HCT116 (cell line): ENCODE measurements at regions not wholly inside any gene's neighbourhood (a gene's known extent, or its start where the extent isn't known, plus 50 kb on each side); places are given as distances from the start of the nearest gene placed in this dataset.

ENCODE experiments used
- CBX3 ChIP-seq: IDR thresholded peaks from 2 replicates; pipeline ENCODE4 v1.6.1; 2012; ENCODE audit warnings: low read depth
- EZH2 ChIP-seq: fragments of 200-600 bp; sonication (generic); IDR thresholded peaks from 2 replicates; pipeline ENCODE4 v1.6.1; 2017; ENCODE audit warnings: antibody characterized with exemption, mixed run types
- EZH2phosphoT487 ChIP-seq: fragments of 200-600 bp; IDR thresholded peaks from 2 replicates; pipeline ENCODE4 v1.6.1; 2018; ENCODE audit warnings: antibody characterized with exemption, borderline replicate concordance
- POLR2AphosphoS5 ChIP-seq: IDR thresholded peaks from 2 replicates; pipeline ENCODE4 v1.6.1; 2011; ENCODE audit warnings: mild to moderate bottlenecking, low read depth, low read length, moderate library complexity
- RAD21 ChIP-seq: IDR thresholded peaks from 2 replicates; pipeline ENCODE4 v1.6.1; 2012; ENCODE audit warnings: low read depth, mild to moderate bottlenecking
- SP1 ChIP-seq: IDR thresholded peaks from 2 replicates; pipeline ENCODE4 v1.6.1; 2012; ENCODE audit warnings: low read depth
- SRF ChIP-seq: IDR thresholded peaks from 2 replicates; pipeline ENCODE4 v1.6.1; 2012; ENCODE audit warnings: low read depth
- TCF7L2 ChIP-seq: IDR thresholded peaks from 2 replicates; pipeline ENCODE4 v1.7.0; 2011; ENCODE audit warnings: borderline replicate concordance, inconsistent platforms; ENCODE audit not compliant: insufficient read depth, insufficient read length; ENCODE audit errors: extremely low read depth
- YY1 ChIP-seq: IDR thresholded peaks from 2 replicates; pipeline ENCODE4 v1.6.1; 2011; ENCODE audit warnings: low read length, low read depth, moderate library complexity, mild to moderate bottlenecking; ENCODE audit not compliant: insufficient replicate concordance; ENCODE audit errors: extremely low read depth
- ZNF274 ChIP-seq: fragments of 200-500 bp; sonication (Bioruptor generic); IDR thresholded peaks from 2 replicates; pipeline ENCODE4 v1.6.1; 2014; ENCODE audit warnings: mild to moderate bottlenecking, low read depth, low read length, inconsistent platforms
- TF ChIP-seq, protein P1 (sequence below), 3 experiments: fragments of 200-600 bp in 1 of 3; sonication (generic) in 1 of 3; IDR thresholded peaks in 2 of 3; conservative IDR thresholded peaks in 1 of 3; 2 replicates each; pipeline ENCODE4 v1.5.1; 2012 to 2017; ENCODE audit warnings: low read depth in 2 of 3, low read length in 2 of 3, antibody characterized with exemption in 1 of 3, borderline replicate concordance in 1 of 3, control low read depth in 1 of 3, mild to moderate bottlenecking in 1 of 3, mixed read lengths in 1 of 3, mixed run types in 1 of 3, moderate library complexity in 1 of 3; ENCODE audit not compliant: insufficient read depth in 1 of 3
- TF ChIP-seq, protein P2 (sequence below): IDR thresholded peaks from 2 replicates; pipeline ENCODE4 v1.6.1; 2011; ENCODE audit warnings: mild to moderate bottlenecking, low read length, moderate library complexity; ENCODE audit not compliant: insufficient replicate concordance; ENCODE audit errors: extremely low read depth
- TF ChIP-seq, protein P3 (sequence below): IDR thresholded peaks from 2 replicates; pipeline ENCODE4 v1.6.1; 2012; ENCODE audit warnings: low read depth

DNA sequence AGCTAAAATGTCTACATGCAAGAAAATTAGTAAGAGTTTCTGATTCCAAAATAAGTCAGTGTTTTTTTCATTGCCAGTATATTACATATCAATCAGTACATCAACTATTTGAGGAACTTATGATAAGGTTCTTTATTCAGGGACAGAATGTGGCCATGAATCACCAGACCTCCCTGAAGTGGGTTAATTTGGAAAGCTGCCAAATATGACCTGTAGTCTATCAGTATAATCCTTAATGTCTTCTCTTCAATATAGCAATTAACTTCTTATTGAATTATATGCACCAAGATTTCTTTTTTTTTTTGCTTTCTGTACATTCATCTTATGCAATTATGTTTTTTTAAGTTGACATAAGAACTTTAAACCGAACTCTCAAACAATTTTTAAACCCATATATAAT is 714.5 kb upstream of the POT1 start:
- no peak for TF ChIP-seq RAD21
- TF ChIP-seq YY1 = no peak
- TF ChIP-seq, protein P1, sequence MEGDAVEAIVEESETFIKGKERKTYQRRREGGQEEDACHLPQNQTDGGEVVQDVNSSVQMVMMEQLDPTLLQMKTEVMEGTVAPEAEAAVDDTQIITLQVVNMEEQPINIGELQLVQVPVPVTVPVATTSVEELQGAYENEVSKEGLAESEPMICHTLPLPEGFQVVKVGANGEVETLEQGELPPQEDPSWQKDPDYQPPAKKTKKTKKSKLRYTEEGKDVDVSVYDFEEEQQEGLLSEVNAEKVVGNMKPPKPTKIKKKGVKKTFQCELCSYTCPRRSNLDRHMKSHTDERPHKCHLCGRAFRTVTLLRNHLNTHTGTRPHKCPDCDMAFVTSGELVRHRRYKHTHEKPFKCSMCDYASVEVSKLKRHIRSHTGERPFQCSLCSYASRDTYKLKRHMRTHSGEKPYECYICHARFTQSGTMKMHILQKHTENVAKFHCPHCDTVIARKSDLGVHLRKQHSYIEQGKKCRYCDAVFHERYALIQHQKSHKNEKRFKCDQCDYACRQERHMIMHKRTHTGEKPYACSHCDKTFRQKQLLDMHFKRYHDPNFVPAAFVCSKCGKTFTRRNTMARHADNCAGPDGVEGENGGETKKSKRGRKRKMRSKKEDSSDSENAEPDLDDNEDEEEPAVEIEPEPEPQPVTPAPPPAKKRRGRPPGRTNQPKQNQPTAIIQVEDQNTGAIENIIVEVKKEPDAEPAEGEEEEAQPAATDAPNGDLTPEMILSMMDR (IDR thresholded peaks at IDR 0.05 in 2 of 3, conservative IDR thresholded peaks at IDR 0.05 in 1 of 3; ENCODE audit: borderline replicate concordance in 1 of 3, insufficient read depth in 1 of 3, low read depth in 2 of 3, low read length in 2 of 3) = no peak
- TF ChIP-seq, protein P2, sequence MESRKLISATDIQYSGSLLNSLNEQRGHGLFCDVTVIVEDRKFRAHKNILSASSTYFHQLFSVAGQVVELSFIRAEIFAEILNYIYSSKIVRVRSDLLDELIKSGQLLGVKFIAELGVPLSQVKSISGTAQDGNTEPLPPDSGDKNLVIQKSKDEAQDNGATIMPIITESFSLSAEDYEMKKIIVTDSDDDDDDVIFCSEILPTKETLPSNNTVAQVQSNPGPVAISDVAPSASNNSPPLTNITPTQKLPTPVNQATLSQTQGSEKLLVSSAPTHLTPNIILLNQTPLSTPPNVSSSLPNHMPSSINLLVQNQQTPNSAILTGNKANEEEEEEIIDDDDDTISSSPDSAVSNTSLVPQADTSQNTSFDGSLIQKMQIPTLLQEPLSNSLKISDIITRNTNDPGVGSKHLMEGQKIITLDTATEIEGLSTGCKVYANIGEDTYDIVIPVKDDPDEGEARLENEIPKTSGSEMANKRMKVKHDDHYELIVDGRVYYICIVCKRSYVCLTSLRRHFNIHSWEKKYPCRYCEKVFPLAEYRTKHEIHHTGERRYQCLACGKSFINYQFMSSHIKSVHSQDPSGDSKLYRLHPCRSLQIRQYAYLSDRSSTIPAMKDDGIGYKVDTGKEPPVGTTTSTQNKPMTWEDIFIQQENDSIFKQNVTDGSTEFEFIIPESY = no peak
- TF ChIP-seq ZNF274 = no peak
- TF ChIP-seq SP1 = no peak
- TF ChIP-seq EZH2phosphoT487 = no peak
- TF ChIP-seq, protein P3, sequence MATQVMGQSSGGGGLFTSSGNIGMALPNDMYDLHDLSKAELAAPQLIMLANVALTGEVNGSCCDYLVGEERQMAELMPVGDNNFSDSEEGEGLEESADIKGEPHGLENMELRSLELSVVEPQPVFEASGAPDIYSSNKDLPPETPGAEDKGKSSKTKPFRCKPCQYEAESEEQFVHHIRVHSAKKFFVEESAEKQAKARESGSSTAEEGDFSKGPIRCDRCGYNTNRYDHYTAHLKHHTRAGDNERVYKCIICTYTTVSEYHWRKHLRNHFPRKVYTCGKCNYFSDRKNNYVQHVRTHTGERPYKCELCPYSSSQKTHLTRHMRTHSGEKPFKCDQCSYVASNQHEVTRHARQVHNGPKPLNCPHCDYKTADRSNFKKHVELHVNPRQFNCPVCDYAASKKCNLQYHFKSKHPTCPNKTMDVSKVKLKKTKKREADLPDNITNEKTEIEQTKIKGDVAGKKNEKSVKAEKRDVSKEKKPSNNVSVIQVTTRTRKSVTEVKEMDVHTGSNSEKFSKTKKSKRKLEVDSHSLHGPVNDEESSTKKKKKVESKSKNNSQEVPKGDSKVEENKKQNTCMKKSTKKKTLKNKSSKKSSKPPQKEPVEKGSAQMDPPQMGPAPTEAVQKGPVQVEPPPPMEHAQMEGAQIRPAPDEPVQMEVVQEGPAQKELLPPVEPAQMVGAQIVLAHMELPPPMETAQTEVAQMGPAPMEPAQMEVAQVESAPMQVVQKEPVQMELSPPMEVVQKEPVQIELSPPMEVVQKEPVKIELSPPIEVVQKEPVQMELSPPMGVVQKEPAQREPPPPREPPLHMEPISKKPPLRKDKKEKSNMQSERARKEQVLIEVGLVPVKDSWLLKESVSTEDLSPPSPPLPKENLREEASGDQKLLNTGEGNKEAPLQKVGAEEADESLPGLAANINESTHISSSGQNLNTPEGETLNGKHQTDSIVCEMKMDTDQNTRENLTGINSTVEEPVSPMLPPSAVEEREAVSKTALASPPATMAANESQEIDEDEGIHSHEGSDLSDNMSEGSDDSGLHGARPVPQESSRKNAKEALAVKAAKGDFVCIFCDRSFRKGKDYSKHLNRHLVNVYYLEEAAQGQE = no peak
- no peak for TF ChIP-seq EZH2
- no peak for TF ChIP-seq TCF7L2
- TF ChIP-seq POLR2AphosphoS5 = no peak
- no peak for TF ChIP-seq CBX3
- TF ChIP-seq SRF = no peak
